NCI-H82 (cell line): ENCODE measurements at regions not wholly inside any gene's neighbourhood (a gene's known extent, or its start where the extent isn't known, plus 50 kb on each side); places are given as distances from the start of the nearest gene placed in this dataset.

Experiments used
- DNase-seq: peaks from one replicate; lab custom pipeline; 2025; lab: John Stamatoyannopoulos, UW

DNA sequence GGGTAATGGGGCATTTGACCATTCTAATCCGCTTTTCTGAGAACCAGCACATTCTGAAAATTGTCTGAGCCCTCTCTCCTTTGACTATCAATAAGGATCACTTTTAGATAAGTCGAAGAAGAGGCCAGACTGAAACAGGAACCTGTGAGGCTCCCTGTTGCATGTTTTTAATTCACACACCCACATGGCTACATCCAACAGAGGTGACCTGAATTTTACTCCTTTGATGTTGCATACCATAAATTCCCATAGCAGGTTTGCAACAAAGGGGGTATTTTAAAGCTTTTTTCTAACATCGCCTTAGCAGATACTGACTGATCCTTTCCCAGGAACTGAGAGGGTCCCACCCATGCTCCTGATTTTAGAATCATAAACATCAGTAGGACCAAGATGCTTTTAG lies 450.8 kb downstream of the USP25 start:
- DNase-seq: no peak

DNA sequence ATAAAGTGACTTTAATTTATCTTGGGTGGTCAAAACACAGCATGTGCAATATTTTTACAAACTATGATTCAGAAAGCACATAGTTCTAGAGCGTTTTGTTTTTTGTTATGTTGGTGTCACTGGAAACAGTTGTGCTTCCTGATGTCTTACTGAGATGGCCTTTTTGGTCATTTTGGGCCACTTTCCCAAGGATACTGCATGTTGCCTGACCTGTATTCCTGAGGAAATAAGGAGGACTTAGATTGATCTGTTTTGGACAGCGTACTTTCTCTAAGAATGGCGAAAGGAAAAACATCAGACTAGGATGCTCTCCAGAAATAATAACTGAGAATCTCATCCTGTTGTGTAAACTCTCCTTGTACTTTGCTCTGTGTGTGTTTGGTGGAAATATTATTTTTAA lies 451.2 kb downstream of the USP25 start:
- DNase-seq: no peak

DNA sequence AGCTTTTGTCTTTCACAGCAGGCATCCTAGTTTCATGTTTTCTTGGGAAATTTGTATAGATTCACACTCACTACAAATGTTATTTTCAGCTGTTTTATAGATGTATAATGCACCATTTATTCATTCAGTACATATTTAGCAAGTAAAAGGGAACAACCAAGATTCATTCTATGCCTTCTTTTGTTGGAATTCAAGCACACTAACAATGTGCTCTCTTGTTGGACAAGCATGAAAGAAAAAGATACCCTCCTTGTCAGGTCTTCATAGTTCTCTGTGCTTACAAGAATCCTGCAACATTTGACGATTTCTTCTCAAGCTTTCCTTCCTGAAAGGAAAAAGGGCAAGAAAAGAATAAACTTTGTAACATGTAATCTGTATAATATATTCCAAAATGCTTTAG lies 456.0 kb downstream of the USP25 start:
- DNase-seq: no peak

DNA sequence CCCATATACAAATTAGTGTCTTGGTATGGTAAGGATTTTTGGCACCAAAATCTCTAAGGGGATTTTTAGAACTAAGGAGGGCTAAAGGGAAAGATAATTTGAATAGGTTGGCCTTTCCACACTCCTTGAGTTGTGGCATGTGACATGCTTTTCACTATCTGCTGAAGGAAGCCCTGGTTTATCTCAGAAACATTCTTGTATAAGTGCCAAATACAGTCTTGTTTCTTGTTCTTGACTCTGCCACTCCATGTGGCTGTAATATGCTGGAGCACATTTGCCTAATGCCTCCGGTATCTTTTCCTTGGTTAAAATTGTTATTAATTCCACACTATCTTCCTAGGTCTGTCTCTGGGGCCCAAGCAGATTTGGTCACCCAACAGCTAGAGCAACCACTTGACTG lies 457.0 kb downstream of the USP25 start:
- DNase-seq: no peak

DNA sequence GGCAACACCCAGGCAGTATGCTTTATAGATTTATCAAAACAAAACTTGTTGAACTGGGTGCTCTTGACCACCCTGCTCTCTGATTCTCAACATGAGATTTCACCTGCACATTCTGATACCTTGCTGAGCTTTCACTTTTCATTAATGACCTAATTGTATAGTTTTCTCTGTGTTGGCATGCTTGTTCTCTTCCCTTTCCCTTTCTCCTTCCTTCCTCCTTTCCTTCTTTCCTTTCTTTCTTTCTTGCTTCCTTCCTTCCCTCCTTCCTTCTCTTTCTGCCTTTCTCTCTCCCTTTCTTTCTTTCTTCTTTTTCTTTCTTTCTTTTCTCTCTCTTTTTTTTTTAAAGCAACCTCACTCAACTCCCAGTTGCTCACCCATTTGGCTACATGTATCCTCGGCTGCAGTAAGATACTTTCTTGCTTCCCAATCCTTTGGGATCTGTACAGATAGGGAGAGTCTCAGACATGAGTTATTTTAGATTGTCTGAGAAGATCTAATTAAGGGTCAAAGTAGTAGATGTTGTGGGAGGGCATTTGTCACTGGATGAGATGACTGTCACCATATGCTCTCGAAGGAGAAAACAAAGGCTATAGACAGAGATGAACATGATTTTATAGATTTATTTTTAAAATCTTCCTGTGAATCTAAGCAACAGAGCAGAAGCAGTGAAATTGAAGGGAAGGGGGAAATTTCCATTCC lies 458.0 kb downstream of the USP25 start:
- DNase-seq: peak; percentile 87

DNA sequence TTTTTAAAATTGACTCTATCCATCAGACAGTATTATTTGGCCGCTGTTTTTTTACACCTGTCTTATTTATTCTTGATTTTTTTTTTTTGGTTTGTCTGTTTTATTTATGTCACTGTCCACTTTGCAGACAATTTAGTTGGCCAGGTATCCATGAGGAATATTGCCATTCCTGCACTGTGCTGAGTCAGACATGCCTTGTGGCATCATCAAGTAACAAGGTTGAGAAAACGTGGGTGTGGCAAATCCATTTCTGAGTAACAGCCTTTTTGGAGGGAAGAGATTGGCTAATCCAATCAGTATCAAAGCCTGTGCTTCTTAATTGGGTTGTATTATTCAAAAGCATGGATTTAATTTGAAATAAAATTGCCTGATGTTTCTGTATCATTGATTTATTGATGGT lies 463.1 kb downstream of the USP25 start:
- DNase-seq: peak; percentile 86

DNA sequence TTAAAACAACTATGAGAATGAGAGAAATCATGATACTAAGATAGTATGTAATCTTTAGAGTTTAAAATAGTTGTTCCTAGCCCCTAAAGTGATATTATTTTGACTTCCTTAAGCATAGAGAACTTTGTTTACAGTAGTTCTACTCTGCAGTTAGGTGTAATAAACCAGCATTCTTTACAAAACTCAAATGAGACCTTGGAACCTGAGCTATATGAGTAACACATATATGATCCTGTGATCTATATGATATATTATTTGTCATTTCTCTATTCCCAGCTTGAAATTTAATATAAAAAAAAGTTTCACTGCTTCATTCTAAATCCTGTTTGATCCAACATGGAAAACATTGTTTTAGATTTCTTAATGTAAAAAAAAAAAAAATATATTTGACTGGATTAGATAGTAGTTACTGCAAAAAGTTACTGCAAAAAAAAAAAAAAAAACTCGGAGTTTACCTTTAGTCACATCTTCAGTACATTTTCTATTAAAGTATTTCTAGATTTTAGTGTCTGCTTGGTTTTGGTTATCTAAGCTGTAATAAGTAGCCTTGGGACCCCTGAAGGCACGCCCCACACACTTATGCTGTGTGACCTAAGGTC lies 463.8 kb downstream of the USP25 start:
- DNase-seq: no peak

DNA sequence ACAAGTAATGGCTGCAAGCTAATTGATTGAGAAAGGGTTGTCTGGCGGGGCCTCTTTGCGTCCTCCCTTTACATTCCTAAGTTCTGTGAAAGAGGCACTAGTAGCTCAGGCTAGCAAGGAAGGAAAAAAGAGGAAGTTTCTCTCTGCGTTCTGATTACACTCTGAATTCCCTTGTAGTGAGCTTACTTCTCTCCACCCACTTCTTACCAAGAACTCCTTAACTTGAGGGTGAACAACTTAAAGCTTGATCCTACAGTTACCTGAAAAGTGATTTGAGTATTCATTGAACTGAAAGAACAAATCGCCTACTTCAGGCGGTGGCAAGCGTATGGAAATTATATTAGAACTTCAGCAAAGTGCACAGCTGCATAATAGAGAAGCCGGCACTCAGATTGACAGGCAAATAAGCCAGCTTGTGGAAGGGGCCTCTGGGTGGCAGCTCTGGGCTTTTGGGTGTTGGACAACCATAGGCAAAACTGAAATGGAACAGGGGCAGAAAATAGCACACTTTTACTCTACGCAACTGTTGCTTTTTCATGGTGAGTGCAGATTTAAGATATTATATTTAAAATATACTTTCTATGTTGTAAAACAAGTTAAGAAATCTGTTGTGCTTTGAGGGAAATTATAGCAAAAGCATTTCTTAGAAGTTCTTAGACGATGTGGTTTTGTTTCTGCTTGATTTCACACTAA lies 464.5 kb downstream of the USP25 start:
- DNase-seq: peak; percentile 90

DNA sequence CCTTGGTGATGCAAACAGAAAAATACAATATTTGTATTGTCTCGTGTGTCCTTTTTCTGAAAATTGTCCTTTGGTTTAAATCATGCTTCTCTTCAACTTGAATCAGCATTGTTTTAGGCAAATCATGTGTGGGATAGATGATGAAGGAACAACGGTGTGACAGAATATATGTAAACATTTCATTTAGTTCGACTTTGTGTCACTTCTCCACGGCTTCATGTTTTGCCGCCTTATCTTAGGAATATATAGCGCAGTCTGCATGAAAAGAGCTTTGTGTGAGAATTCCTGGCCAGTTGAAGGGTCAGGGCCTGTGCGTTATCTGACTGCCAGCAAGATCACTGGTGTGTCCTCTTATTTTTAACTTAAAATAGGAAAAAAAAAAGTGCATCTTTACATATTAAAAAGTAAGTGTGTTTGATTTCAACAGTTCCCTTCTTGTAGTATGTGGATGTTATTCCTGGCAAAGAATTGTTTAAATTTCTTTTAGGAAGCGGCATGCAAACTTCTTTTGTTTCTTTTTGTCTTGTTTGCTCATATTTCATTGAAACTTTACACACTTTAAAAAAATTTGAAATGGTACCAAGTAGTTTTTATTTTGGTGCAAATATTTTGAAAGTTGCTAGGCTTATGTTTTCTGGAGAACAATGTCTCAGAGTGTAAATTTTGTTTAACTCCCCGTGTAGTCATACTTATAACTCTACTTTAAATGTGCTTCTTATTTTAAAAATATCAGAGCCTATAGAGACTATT lies 465.2 kb downstream of the USP25 start:
- DNase-seq: peak; percentile 46

DNA sequence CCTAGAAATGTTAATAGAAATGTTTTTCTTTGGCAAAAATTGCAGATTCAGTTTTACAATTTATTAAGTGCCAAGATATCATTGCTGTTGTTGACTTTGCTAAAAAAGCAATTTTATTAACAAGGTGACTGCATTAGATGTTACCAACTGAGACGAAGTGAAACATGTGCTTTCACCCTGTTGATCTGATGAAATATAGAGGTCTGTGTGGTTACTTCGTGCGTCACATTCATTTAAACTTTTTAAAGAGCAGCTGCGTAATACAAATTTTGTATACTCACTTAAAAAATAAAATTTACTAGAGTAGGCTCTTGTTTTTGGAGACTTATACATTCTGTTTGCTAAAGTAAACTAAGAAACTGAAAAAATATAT lies 465.7 kb downstream of the USP25 start:
- DNase-seq: peak; percentile 53

DNA sequence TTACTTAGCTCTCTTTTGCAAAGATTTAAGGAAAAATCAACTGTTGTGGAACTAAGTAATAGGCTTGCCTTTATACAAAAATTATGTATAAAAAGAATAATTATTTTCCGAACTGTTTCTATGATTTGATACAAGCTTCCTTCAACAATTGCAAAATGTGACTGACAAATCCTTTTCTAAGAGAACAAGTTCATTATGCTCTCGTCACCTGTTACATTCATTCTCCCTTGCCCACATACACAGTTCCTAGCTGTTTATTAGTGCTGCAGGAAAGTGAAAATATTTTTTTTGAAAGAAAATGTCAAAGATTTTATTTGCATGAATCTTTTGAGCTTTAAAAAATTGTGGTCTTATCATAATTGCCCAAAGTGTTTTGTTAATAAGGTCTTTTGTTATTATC lies 466.2 kb downstream of the USP25 start:
- peak; percentile 20 for DNase-seq

DNA sequence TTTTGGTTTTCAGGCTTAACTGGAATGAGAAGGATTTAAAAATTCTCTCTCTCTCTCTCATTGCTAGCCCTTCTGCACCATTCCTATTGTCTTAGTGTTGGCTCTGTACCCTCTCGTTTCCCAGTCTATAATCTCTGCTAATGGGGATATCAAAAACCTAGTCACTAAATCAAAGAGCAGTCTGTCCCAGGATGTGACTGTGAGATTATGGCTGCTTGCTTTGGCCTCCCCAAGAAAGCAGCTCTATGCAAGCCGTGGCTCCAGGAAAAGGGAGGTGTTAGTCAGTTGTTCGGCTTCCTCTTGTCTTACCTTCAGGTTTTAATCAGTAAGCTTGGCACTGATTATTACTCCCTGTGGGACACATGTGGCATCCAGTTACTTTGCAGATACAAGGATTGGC lies 468.8 kb downstream of the USP25 start:
- DNase-seq: peak; percentile 73

DNA sequence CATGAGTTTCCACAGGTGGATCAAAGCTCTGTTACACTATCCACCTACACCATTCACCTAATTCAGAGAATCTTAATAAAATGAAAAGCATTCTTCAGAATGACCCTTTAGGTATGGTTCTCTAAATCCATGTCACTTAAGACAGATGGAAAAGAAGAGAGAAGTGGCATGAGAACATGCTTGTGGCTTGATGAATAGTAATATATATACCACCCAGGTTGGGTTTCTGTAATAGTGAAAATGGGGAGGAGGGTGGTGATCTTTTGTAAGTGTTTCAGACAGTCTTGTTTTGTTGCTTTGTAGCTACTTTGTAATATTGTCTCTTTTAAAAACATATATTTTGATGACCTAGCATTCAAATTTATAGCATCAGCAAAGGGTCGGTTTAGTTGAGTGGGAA lies 469.8 kb downstream of the USP25 start:
- DNase-seq: no peak

DNA sequence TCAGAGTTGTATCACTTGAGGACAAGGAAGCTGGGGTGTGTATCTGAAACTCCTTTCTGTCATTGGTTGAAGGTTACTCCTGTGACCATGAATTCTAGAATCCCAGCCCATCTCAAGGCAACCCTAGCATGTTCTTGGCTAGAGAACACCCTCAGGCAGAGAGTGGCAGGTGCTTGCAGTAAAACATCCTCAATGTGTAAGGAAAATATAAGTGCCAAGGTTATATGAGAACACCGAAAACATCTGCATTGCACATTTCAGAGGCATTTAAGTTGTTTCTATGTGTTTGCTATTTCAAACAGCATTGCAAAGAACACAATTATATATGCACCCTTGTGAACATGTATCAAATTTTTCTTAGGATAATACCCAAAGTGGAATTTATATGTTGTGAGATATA lies 471.9 kb downstream of the USP25 start:
- no peak for DNase-seq

DNA sequence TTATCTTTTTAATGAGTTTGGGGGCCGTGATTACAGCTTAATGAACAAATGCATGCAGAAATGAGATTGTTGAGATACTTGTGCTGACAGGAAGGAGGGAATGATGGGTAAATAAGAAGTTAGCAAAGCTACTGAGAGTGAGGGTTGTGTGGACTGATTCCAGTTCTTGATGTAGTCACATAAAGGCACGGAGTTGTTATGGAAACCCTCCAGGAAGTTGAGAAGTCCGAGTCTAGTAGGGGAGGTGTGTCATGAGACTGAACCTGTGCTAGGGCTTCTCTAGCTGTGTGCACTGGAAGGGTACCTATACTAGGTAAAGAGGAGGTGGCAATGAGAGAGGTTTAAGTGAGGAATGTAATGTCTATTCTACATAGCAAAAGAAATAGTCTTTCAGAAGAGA lies 475.7 kb downstream of the USP25 start:
- no peak for DNase-seq

DNA sequence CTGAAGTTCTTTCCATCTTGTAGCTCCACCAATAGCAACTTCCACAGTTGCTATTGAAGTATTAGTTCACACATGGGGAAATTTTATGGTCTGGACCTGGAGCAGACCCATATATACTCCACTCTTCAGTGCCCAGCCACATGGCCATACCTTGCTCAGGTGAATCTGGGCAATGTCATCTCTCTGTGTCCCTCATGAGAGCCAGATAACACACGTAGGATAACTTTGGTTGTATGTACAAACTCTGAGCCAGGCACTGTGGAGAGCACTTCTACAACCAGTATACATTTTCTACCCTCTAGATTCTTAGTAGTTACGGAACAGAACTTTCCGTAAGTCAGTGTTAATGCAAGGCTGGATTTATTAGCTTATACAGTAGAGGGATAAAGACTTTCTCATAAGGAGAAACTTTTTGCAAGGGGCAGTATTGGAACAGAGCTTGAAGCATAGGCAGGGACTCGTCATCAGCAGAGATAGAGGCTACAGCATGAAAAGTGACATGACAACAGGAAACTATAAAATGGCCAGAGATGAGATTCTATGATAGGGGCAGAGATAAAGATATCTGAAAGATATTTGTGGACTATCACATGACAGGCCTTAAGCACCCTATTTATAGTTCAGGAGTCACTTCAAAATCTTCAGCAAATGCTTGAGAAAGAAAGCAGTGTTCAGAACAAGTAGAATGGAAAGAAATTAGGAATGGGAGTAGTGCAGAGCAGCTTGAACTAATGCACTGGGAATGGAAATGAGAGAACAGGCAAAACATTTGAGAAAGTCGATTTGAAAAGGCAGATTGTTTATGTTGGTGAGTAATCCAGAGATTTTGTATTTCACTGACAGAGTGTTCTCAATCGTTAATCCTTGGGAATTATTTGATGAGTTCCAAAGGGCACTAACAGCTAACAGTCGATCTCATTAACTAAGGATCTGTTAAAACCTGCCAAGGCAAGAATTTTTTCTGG lies 481.8 kb downstream of the USP25 start:
- peak; percentile 81 for DNase-seq

DNA sequence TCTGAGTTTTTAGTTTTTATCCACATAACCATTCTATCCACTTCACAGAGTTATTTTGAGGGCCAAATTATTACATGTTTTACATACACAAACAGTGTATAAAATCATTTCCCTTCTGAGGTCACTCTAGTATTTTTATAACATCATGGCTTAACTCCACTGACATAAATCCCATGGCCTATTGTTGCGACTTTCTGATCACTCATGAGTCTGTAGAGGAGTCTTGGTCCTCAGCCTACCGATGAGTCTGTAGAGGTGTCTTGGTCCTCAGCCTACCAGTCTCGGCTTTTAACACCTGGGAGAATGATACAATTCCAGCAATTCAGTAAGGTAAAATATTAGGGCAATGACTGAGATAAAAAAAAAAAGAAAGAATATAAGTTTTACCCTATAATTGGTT lies 483.7 kb downstream of the USP25 start:
- DNase-seq: no peak

DNA sequence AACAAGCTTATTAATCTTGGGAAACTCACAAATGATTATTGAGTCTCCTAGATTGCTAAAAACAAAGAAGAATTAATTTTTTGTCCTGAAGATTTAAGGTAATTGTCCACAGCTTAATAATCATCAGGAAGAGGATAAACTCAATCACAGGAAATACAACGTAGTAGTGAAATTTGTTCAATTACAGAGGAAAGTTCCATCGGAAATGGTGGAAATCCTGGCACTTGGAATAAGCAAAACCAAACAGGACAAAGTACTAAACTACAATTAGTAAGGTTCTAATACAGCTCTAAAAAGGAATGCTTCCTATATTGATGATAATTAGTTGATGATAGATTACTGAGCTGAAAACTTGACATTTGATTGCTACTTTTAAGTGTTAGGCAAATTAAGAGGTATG lies 485.4 kb downstream of the USP25 start:
- DNase-seq: no peak

DNA sequence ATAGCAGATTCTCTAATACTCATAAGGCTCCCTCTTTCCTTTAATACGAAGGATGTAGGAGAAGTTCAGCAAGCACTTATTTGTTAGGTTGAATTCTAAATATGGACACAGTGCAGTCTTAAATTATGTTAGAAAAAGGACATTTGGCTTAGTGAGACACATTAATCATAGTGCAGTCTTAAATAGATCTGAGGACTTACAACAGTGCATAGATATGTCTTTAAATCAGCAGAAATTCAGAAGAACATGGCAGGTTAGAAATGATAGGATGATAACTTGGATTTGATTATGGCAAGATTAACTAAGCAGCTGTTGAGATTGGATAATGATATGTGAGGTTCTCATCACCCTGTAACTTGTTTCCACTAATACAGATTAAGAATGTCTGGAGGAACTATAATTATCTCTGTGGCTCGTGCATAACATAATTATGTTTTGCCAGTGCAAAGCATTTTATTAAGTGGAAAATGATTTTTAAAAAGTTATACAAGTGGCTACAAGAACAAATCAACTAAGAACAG lies 485.9 kb downstream of the USP25 start:
- DNase-seq: peak; percentile 68

DNA sequence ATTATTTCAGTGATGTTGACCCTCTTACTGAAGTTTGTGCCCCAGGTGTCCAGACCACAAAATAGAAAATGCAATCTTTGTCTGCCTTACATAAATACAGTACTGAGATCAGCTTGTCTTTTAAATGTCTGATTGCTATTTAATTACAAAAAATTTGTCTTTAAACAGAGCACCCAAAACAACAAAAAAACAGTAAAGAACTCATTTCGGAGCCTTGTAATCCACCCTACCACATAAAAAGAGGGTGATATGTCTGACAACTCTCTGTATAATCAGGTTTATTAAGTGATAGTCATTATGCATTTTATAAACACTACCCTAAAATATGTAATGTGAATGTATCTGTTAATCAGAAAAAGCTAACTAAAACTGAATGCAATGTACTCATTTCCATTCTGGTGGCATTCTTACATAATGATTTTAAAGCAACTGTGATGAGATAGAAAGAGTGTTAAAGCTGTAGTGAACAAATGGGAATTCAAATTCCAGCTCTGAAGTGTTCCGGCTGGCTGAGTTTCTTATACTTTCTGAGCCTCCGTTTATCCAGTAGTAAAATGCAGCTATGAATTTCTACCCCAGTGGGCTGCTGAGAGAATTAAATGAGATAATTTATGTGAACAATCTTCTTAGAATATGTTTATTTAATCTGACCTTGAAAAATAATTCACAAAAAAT lies 486.6 kb downstream of the USP25 start:
- DNase-seq: peak; percentile 35
